H1 (cell line): ENCODE measurements at regions not wholly inside any gene's neighbourhood (a gene's known extent, or its start where the extent isn't known, plus 50 kb on each side); places are given as distances from the start of the nearest gene placed in this dataset.

Source experiments
- CTCF ChIP-seq, 3 experiments: IDR thresholded peaks; 1 replicate in 2 of 3; 2 replicates in 1 of 3; pipeline versions ENCODE4 v1.5.1 to v1.6.1; 2011; ENCODE audit warnings: low read length in 3 of 3, mild to moderate bottlenecking in 3 of 3, inconsistent platforms in 2 of 3, low read depth in 1 of 3, moderate library complexity in 1 of 3; ENCODE audit not compliant: insufficient read depth in 1 of 3; ENCODE audit errors: control extremely low read depth in 1 of 3
- POLR2A ChIP-seq, 2 experiments: IDR thresholded peaks; 1 replicate in 1 of 2; 2 replicates in 1 of 2; pipeline ENCODE4 v1.6.1; 2011; ENCODE audit warnings: low read depth in 2 of 2, low read length in 2 of 2, mild to moderate bottlenecking in 2 of 2; ENCODE audit errors: control extremely low read depth in 1 of 2
- POU5F1 ChIP-seq: IDR thresholded peaks from 2 replicates; pipeline ENCODE4 v1.6.1; 2011; ENCODE audit warnings: low read depth, mild to moderate bottlenecking, low read length, moderate library complexity
- SUZ12 ChIP-seq: fragments of 200-600 bp; sonication (generic); IDR thresholded peaks from 2 replicates; pipeline ENCODE4 v1.6.1; 2012; ENCODE audit warnings: mild to moderate bottlenecking, inconsistent platforms, low read length, moderate library complexity, mixed read lengths
- TAF1 ChIP-seq: IDR thresholded peaks from 2 replicates; pipeline ENCODE4 v1.6.1; 2011; ENCODE audit warnings: mild to moderate bottlenecking, low read depth, low read length
- TCF12 ChIP-seq: IDR thresholded peaks from 2 replicates; pipeline ENCODE4 v1.6.1; 2011; ENCODE audit warnings: low read depth, mild to moderate bottlenecking, low read length

DNA sequence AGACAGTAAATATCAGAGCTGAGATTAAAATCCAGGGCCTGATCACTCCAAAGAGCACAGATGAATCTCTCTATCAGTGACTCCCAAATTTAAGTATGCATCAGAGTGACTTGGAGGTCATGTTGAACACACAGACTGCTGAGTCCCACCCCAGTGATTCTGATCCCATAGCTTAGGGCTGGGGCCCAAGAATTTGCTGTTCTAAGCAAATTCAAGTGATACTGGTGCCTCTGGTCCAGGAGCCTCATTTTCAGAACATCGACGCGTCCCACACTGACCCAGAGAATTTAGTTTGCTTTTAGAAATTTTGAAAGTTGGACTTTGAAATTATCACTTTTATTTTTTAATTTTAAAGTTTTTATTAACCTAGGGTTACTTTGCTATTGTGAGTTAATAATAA is 72.7 kb upstream of the NETO1 start:
- TF ChIP-seq TAF1 (no peak), POLR2A (IDR thresholded peaks at IDR 0.05; ENCODE audit: control extremely low read depth in 1 of 2, low read depth in 2 of 2, low read length in 2 of 2) (no peak), CTCF (IDR thresholded peaks at IDR 0.05; ENCODE audit: control extremely low read depth in 1 of 3, insufficient read depth in 1 of 3, low read depth in 1 of 3, low read length in 3 of 3) (no peak), TCF12 (no peak), SUZ12 (no peak), POU5F1 (no peak)
